ENCODE measurements at regions not wholly inside any gene's neighbourhood (a gene's known extent, or its start where the extent isn't known, plus 50 kb on each side); places are given as distances from the start of the nearest gene placed in this dataset.

- H3K4me1 ChIP-seq (ENCODE audit: insufficient read depth, low read length, poor library complexity, severe bottlenecking): no peaks in the 10 kb centered on the region
- intact Hi-C loops (cut with micrococcal nuclease; ENCODE audit: unreplicated experiment): loop anchor here (10.0 kb wide), 1 partner anchor 334 kb away; no protein-coding TSS in a partner anchor
- no peak overlapping the region for H3K27ac ChIP-seq (ENCODE audit: low read depth, low read length, poor library complexity, severe bottlenecking)
- TF ChIP-seq CTCF (conservative IDR thresholded peaks at IDR 0.05; ENCODE audit: low read depth, low read length) (no peak), EZH2 (IDR thresholded peaks at IDR 0.05; ENCODE audit: borderline replicate concordance, low read depth, low read length, poor library complexity, severe bottlenecking) (no peak)
- no peaks in the 10 kb centered on the region for H3K27me3 ChIP-seq (replicated peaks; ENCODE audit: insufficient read depth, low read depth, low read length, poor library complexity)
- POLR2A ChIA-PET (ENCODE audit: low non-redundant PET): no interaction called here
- H3K9me3 ChIP-seq (ENCODE audit: low read depth, low read length, poor library complexity, severe bottlenecking): no peaks in the 10 kb centered on the region
- CTCF ChIA-PET: no interaction called here
- no peak for DNase-seq (ENCODE audit: low spot score)
- BruUV-seq (replicated peaks): no TSS peak
- no peak overlapping the region for H3K4me3 ChIP-seq (ENCODE audit: low read depth, low read length, poor library complexity, severe bottlenecking)
- no peaks in the 10 kb centered on the region for H3K36me3 ChIP-seq (ENCODE audit: insufficient read depth, low read length, poor library complexity, severe bottlenecking)
Observed at GRCh38 chr12:59158681-59159080, 238.4 kb upstream of the LRIG3 start.

DNA sequence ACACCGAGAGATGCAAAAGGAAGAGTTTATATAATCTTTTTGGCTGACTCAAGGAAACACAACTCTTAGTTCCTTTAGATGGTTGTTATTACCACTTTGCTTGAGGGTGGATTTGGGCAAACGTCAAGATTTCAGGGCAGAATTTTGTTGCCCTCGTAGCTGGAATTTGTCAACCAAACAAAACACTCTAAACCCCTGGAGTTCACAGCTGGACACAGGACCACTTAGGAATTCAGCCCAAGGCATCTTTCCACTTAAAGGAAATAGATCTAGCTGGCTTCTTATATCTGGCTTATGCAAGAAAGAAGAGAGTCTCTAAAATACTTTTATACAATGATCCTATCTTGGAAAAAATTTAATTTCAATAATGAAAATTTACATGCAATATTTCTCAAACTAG lies 237.8 kb upstream of the LRIG3 start:
- ChIA-PET POLR2A (ENCODE audit: low non-redundant PET) (no interaction called here), CTCF (no interaction called here)
- intact Hi-C loops (cut with micrococcal nuclease; ENCODE audit: unreplicated experiment): loop anchor here (10.0 kb wide), 1 partner anchor 333 kb away; no protein-coding TSS in a partner anchor
- Histone ChIP-seq H3K4me3 (ENCODE audit: low read depth, low read length, poor library complexity, severe bottlenecking) (no peak overlapping the region), H3K9me3 (ENCODE audit: low read depth, low read length, poor library complexity, severe bottlenecking) (no peaks in the 10 kb centered on the region), H3K4me1 (ENCODE audit: insufficient read depth, low read length, poor library complexity, severe bottlenecking) (no peaks in the 10 kb centered on the region), H3K27ac (ENCODE audit: low read depth, low read length, poor library complexity, severe bottlenecking) (no peak overlapping the region), H3K36me3 (ENCODE audit: insufficient read depth, low read length, poor library complexity, severe bottlenecking) (no peaks in the 10 kb centered on the region), H3K27me3 (replicated peaks; ENCODE audit: insufficient read depth, low read depth, low read length, poor library complexity) (no peaks in the 10 kb centered on the region)
- no TSS peak for BruUV-seq (replicated peaks)
- TF ChIP-seq CTCF (conservative IDR thresholded peaks at IDR 0.05; ENCODE audit: low read depth, low read length) (no peak), EZH2 (IDR thresholded peaks at IDR 0.05; ENCODE audit: borderline replicate concordance, low read depth, low read length, poor library complexity, severe bottlenecking) (no peak)
- DNase-seq (ENCODE audit: low spot score): no peak

DNA sequence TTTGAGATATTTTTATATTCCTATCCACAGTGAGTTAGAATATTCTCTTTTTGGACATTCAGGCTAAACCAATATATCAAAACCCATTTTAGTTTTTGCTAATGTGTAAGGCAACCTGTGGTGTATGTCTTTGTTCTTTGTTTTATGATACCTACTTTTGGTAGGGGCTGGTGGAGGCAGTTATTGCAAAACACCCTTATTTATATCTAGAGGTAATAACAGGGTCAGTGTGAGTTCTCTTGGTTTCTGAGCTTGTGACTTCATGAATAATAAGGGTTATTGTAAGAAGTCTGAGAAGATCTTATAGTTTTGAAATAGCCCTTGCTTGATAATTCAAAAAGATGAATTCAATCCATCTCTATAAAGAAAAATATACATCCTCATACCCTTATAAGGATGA lies 235.1 kb upstream of the LRIG3 start:
- Histone ChIP-seq H3K4me1 (ENCODE audit: insufficient read depth, low read length, poor library complexity, severe bottlenecking) (no peaks in the 10 kb centered on the region), H3K4me3 (ENCODE audit: low read depth, low read length, poor library complexity, severe bottlenecking) (no peak overlapping the region), H3K36me3 (ENCODE audit: insufficient read depth, low read length, poor library complexity, severe bottlenecking) (no peaks in the 10 kb centered on the region), H3K9me3 (ENCODE audit: low read depth, low read length, poor library complexity, severe bottlenecking) (no peaks in the 10 kb centered on the region), H3K27me3 (replicated peaks; ENCODE audit: insufficient read depth, low read depth, low read length, poor library complexity) (no peaks in the 10 kb centered on the region), H3K27ac (ENCODE audit: low read depth, low read length, poor library complexity, severe bottlenecking) (no peak overlapping the region)
- ChIA-PET CTCF (no interaction called here), POLR2A (ENCODE audit: low non-redundant PET) (no interaction called here)
- no peak for TF ChIP-seq CTCF (conservative IDR thresholded peaks at IDR 0.05; ENCODE audit: low read depth, low read length)
- BruUV-seq (replicated peaks): no TSS peak
- DNase-seq (ENCODE audit: low spot score): no peak
- intact Hi-C loops (cut with micrococcal nuclease; ENCODE audit: unreplicated experiment): loop anchor here (10.0 kb wide), 1 partner anchor 331 kb away; no protein-coding TSS in a partner anchor
